ENCODE measurements at regions not wholly inside any gene's neighbourhood (a gene's known extent, or its start where the extent isn't known, plus 50 kb on each side); places are given as distances from the start of the nearest gene placed in this dataset.

DNA sequence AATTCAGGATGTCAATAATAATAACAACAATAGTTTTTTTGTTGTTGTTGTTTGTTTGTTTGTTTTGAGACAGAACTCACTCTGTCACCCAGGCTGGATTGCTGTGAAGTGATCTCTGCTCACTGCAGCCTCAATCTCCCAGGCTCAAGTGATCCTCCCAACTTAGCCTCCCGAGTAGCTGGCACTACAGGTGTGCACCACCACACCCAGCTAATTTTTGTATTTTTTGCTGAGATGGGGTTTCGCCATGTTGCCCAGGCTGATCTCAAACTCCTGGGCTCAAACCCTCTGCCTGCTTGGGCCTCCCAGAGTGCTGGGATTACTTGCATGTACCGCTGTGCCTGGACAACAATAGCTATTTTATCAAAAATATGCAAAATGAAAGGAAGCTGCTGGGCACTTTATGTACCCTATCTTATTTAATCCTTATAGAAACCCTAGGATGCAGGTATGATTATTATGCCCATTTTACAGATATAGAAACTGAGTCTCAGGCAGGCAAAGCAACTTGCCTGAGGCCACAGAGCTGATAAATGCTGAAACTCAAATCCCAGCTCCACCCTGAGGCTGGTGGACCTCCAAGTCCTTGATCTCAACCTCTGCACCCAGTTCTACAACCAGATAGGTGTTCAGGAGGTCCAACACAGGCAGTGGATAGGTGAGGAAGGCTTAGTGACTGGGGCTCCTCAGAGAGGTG, 57.4 kb upstream of the CTPS1 start:
- no peak overlapping the region for H3K27ac ChIP-seq (ENCODE audit: low read depth, low read length)
- H3K4me3 ChIP-seq (ENCODE audit: low read depth, low read length) = no peak overlapping the region
- peaks cover 6% of the 10 kb centered on the region for H3K27me3 ChIP-seq (ENCODE audit: control insufficient read depth, insufficient read depth, low read length)
- CTCF ChIA-PET = interaction anchor here (1.2 kb wide), 1 partner anchor 27 kb away, joined by 5 read pairs; no protein-coding TSS in a partner anchor
- DNase-seq (ENCODE audit: low read depth, low spot score) = no peak
- POLR2A ChIA-PET = no interaction called here
- H3K9me3 ChIP-seq (ENCODE audit: control insufficient read depth, insufficient read depth, low read length) = no peaks in the 10 kb centered on the region; the same call in 1 of the 2 replicates
- TF ChIP-seq, protein P1, sequence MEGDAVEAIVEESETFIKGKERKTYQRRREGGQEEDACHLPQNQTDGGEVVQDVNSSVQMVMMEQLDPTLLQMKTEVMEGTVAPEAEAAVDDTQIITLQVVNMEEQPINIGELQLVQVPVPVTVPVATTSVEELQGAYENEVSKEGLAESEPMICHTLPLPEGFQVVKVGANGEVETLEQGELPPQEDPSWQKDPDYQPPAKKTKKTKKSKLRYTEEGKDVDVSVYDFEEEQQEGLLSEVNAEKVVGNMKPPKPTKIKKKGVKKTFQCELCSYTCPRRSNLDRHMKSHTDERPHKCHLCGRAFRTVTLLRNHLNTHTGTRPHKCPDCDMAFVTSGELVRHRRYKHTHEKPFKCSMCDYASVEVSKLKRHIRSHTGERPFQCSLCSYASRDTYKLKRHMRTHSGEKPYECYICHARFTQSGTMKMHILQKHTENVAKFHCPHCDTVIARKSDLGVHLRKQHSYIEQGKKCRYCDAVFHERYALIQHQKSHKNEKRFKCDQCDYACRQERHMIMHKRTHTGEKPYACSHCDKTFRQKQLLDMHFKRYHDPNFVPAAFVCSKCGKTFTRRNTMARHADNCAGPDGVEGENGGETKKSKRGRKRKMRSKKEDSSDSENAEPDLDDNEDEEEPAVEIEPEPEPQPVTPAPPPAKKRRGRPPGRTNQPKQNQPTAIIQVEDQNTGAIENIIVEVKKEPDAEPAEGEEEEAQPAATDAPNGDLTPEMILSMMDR (IDR thresholded peaks at IDR 0.05; ENCODE audit: low read depth, low read length) = no peak

DNA sequence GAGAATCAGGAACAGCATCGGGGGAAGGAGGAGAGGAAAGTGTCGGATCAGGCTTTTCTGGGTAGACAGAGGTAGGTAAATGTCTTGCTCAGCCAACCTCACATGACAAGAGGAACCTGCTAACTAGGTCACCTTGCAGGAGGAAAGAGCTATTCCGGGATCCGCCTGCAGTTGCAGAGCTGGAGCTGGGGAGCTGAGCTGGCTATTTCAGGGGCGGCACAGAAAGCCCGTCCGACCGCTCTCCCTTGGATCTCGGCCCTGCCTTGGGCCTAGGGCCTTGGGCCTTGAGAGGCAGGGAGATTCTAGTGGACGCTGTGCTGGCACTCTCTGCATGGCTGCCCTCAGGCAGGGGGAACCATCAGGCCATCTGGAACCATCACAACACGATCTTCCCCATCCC, 56.5 kb upstream of the CTPS1 start:
- Histone ChIP-seq H3K4me3 (ENCODE audit: low read depth, low read length) (no peak overlapping the region), H3K27me3 (ENCODE audit: control insufficient read depth, insufficient read depth, low read length) (peaks cover 6% of the 10 kb centered on the region), H3K27ac (ENCODE audit: low read depth, low read length) (no peak overlapping the region), H3K9me3 (ENCODE audit: control insufficient read depth, insufficient read depth, low read length) (no peaks in the 10 kb centered on the region; the same call in 1 of the 2 replicates)
- no peak for DNase-seq (ENCODE audit: low read depth, low spot score)
- TF ChIP-seq, protein P1 (IDR thresholded peaks at IDR 0.05; ENCODE audit: low read depth, low read length) = no peak
- ChIA-PET POLR2A (no interaction called here), CTCF (no interaction called here)

DNA sequence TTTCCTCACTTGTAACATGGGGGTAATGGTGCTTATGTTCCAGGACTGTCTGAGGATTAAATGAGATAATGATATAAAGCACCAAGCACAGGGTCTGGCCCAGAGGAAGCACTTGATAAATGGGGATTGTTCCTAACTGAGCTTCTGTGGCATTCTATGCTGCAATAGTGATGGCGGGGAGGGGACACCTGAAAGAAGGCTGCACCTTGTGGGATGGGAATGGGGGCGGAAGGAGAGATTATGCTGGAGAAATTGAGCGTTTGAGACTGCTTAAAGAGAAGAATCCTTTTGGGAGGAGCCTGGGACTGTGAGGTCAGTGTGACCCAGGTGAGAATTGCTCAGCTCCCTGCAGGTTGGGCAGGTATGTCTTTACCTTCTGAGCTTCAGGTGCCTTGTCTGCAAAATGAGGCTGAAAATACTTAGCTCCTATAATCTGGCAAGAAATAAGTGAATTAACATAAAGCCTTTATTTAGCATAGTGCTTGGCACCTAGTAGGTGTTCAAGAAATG, 55.9 kb upstream of the CTPS1 start:
- ChIA-PET CTCF (no interaction called here), POLR2A (no interaction called here)
- TF ChIP-seq, protein P1 (IDR thresholded peaks at IDR 0.05; ENCODE audit: low read depth, low read length) = no peak
- no peak overlapping the region for H3K27ac ChIP-seq (ENCODE audit: low read depth, low read length)
- H3K4me3 ChIP-seq (ENCODE audit: low read depth, low read length) = no peak overlapping the region
- no peaks in the 10 kb centered on the region; the same call in 1 of the 2 replicates for H3K9me3 ChIP-seq (ENCODE audit: control insufficient read depth, insufficient read depth, low read length)
- DNase-seq (ENCODE audit: low read depth, low spot score) = no peak
- peaks cover 6% of the 10 kb centered on the region for H3K27me3 ChIP-seq (ENCODE audit: control insufficient read depth, insufficient read depth, low read length)

DNA sequence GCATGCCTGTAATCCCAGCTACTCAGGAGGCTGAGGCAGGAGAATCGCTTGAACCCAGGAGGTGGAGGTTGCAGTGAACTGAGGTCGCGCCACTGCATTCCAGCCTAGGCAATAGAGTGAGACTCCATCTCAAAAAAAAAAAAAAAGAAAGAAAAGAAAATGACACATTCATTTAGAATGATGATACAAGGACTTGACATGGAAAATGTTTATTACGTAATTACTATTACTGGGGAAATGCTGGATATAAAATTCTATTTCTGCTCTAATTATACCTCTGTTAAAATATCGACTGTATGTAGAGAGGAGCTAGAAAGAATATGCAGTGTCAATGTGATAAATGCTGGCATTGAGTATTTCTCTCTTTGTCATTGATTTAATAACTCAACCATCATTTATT, 54.7 kb upstream of the CTPS1 start:
- POLR2A ChIA-PET = no interaction called here

More for the DNA sequence above, 54.7 kb upstream of the CTPS1 start:
- peaks cover 6% of the 10 kb centered on the region for H3K27me3 ChIP-seq (ENCODE audit: control insufficient read depth, insufficient read depth, low read length)
- CTCF ChIA-PET = no interaction called here
- H3K9me3 ChIP-seq (ENCODE audit: control insufficient read depth, insufficient read depth, low read length) = no peaks in the 10 kb centered on the region
- no peak overlapping the region for H3K27ac ChIP-seq (ENCODE audit: low read depth, low read length)
- TF ChIP-seq, protein P1 (IDR thresholded peaks at IDR 0.05; ENCODE audit: low read depth, low read length) = no peak
- DNase-seq (ENCODE audit: low read depth, low spot score) = no peak
- H3K4me3 ChIP-seq (ENCODE audit: low read depth, low read length) = no peak overlapping the region

All from AG04450 (cell line).